ENCODE measurements at regions not wholly inside any gene's neighbourhood (a gene's known extent, or its start where the extent isn't known, plus 50 kb on each side); places are given as distances from the start of the nearest gene placed in this dataset.

- no peak for FAIRE-seq
- WGBS, 3 donors = 67 to 75% (median 72%) methylated on average over 13 of the region's 13 CpGs
- no peaks in the 10 kb centered on the region for H3K36me3 ChIP-seq (ENCODE audit: control insufficient read depth in 3 of 3, insufficient read depth in 2 of 3, low read depth in 1 of 3, low read length in 3 of 3)
These were observed 58.4 kb downstream of the ARL4C start for GRCh38 chr2:234438305-234438977.

DNA sequence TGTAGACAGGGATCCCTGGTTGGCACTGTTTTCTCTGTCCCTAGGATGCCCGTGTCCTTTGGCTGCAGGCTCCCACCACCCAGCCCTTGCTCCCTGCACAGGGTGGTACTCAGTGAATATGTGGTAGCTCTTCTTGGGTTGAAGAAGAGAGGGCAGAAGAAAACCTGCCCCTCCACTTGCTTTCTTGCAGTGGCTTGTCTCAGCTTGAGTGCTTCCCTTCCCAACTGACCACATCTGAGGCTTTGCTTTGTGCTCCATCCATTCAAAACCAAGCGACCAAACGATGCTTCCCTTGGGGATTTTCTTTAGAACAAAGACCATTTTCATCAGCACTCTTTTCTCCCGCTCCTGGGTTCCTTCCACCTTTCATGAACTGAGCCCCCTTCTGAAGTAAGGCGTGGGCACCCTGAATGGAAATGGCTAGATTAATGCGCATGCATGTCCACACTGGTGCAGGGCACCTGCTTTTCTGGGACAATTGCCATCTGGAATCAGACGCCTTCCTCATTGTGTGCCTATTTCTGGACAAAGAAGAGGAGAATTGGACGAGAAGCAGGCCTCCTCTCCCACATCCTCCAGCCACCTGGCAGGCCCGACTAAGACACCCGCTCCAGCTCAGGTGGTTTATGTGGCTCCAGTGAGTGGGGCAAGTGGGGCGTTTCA is 59.1 kb downstream of the ARL4C start:
- H3K27me3 ChIP-seq (ENCODE audit: control insufficient read depth in 3 of 3, insufficient read depth in 3 of 3, low read length in 3 of 3) = no peaks in the 10 kb centered on the region
- no peaks in the 10 kb centered on the region for H3K36me3 ChIP-seq (ENCODE audit: control insufficient read depth in 3 of 3, insufficient read depth in 2 of 3, low read depth in 1 of 3, low read length in 3 of 3)
- no peak overlapping the region for H3K4me3 ChIP-seq (ENCODE audit: low read depth in 1 of 3, low read length in 3 of 3)
- FAIRE-seq (no peak), DNase-seq (no peak)
- H3K27ac ChIP-seq (ENCODE audit: low read depth in 1 of 3, low read length in 2 of 3) = no peak overlapping the region
- no peaks in the 10 kb centered on the region for H3K9me3 ChIP-seq (ENCODE audit: control insufficient read depth in 2 of 2, insufficient read depth in 1 of 2, low read depth in 1 of 2, low read length in 1 of 2)
- no peaks in the 10 kb centered on the region for H3K4me1 ChIP-seq (ENCODE audit: control insufficient read depth in 3 of 3, insufficient read depth in 2 of 3, low read depth in 1 of 3, low read length in 2 of 3)
- 66 to 73% (median 67%) methylated on average over 11 of the region's 11 CpGs for WGBS, 3 donors

More at GRCh38 chr2:234438305-234438977, 58.4 kb downstream of the ARL4C start:
- H3K9me3 ChIP-seq (ENCODE audit: control insufficient read depth in 2 of 2, insufficient read depth in 1 of 2, low read depth in 1 of 2, low read length in 1 of 2) = no peaks in the 10 kb centered on the region
- H3K4me3 ChIP-seq (ENCODE audit: low read depth in 1 of 3, low read length in 3 of 3) = no peak overlapping the region
- no peak overlapping the region for H3K27ac ChIP-seq (ENCODE audit: low read depth in 1 of 3, low read length in 2 of 3)
- H3K4me1 ChIP-seq (ENCODE audit: control insufficient read depth in 3 of 3, insufficient read depth in 2 of 3, low read depth in 1 of 3, low read length in 2 of 3) = no peaks in the 10 kb centered on the region
- DNase-seq = no peak
- no peaks in the 10 kb centered on the region for H3K27me3 ChIP-seq (ENCODE audit: control insufficient read depth in 3 of 3, insufficient read depth in 3 of 3, low read length in 3 of 3)

GRCh38 chr2:234436482-234436837 is 60.4 kb downstream of the ARL4C start:
- WGBS, 3 donors = 81 to 85% (median 81%) methylated on average over 6 of the region's 6 CpGs
- no peak overlapping the region for H3K27ac ChIP-seq (ENCODE audit: low read depth in 1 of 3, low read length in 2 of 3)
- DNase-seq = no peak
- no peak for FAIRE-seq
- no peaks in the 10 kb centered on the region for H3K36me3 ChIP-seq (ENCODE audit: control insufficient read depth in 3 of 3, insufficient read depth in 2 of 3, low read depth in 1 of 3, low read length in 3 of 3)
- H3K4me1 ChIP-seq (ENCODE audit: control insufficient read depth in 3 of 3, insufficient read depth in 2 of 3, low read depth in 1 of 3, low read length in 2 of 3) = no peaks in the 10 kb centered on the region
- H3K27me3 ChIP-seq (ENCODE audit: control insufficient read depth in 3 of 3, insufficient read depth in 3 of 3, low read length in 3 of 3) = no peaks in the 10 kb centered on the region
- no peaks in the 10 kb centered on the region for H3K9me3 ChIP-seq (ENCODE audit: control insufficient read depth in 2 of 2, insufficient read depth in 1 of 2, low read depth in 1 of 2, low read length in 1 of 2)
- no peak overlapping the region for H3K4me3 ChIP-seq (ENCODE audit: low read depth in 1 of 3, low read length in 3 of 3)

- DNase-seq = no peak
- H3K4me1 ChIP-seq (ENCODE audit: control insufficient read depth in 3 of 3, insufficient read depth in 2 of 3, low read depth in 1 of 3, low read length in 2 of 3) = no peaks in the 10 kb centered on the region
- H3K36me3 ChIP-seq (ENCODE audit: control insufficient read depth in 3 of 3, insufficient read depth in 2 of 3, low read depth in 1 of 3, low read length in 3 of 3) = no peaks in the 10 kb centered on the region
- H3K9me3 ChIP-seq (ENCODE audit: control insufficient read depth in 2 of 2, insufficient read depth in 1 of 2, low read depth in 1 of 2, low read length in 1 of 2) = no peaks in the 10 kb centered on the region
- FAIRE-seq = no peak
- no peak overlapping the region for H3K4me3 ChIP-seq (ENCODE audit: low read depth in 1 of 3, low read length in 3 of 3)
- WGBS, 3 donors = 51 to 65% (median 62%) methylated on average over 7 of the region's 7 CpGs
- H3K27me3 ChIP-seq (ENCODE audit: control insufficient read depth in 3 of 3, insufficient read depth in 3 of 3, low read length in 3 of 3) = no peaks in the 10 kb centered on the region
- no peak overlapping the region for H3K27ac ChIP-seq (ENCODE audit: low read depth in 1 of 3, low read length in 2 of 3)
These were observed 60.9 kb downstream of the ARL4C start for GRCh38 chr2:234435836-234436481.

GRCh38 chr2:234433201-234433600 is 63.7 kb downstream of the ARL4C start:
- Histone ChIP-seq H3K36me3 (ENCODE audit: control insufficient read depth in 3 of 3, insufficient read depth in 2 of 3, low read depth in 1 of 3, low read length in 3 of 3) (no peaks in the 10 kb centered on the region), H3K27me3 (ENCODE audit: control insufficient read depth in 3 of 3, insufficient read depth in 3 of 3, low read length in 3 of 3) (no peaks in the 10 kb centered on the region), H3K4me1 (ENCODE audit: control insufficient read depth in 3 of 3, insufficient read depth in 2 of 3, low read depth in 1 of 3, low read length in 2 of 3) (no peaks in the 10 kb centered on the region), H3K4me3 (ENCODE audit: low read depth in 1 of 3, low read length in 3 of 3) (no peak overlapping the region), H3K9me3 (ENCODE audit: control insufficient read depth in 2 of 2, insufficient read depth in 1 of 2, low read depth in 1 of 2, low read length in 1 of 2) (no peaks in the 10 kb centered on the region), H3K27ac (ENCODE audit: low read depth in 1 of 3, low read length in 2 of 3) (no peak overlapping the region)
- WGBS, 3 donors = 60 to 83% (median 63%) methylated on average over 3 of the region's 3 CpGs
- no peak for FAIRE-seq
- DNase-seq = no peak

DNA sequence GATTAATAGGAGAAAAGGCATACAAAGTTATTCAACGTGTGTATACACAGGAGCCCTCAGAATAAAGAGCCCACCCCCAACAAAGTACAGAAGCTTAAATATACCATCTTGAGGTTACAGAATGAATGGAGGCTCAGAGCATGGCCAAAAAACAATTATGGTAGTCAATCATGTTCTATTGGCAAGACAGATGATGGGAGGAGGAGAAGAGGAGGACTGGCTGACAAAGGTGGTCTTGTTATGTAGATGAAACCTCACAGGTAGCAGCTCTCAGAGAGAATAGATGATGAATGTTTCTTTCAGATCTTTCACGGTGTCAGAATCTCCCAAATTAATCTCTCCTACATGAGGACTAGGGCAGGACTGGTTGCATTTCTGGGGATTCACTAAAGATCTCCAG is 66.0 kb downstream of the ARL4C start:
- peaks cover 0 to 5% (median 0%) of the 10 kb centered on the region in 3 donors for H3K4me1 ChIP-seq (ENCODE audit: control insufficient read depth in 3 of 3, insufficient read depth in 2 of 3, low read depth in 1 of 3, low read length in 2 of 3)
- no peak overlapping the region for H3K4me3 ChIP-seq (ENCODE audit: low read depth in 1 of 3, low read length in 3 of 3)
- no peaks in the 10 kb centered on the region for H3K36me3 ChIP-seq (ENCODE audit: control insufficient read depth in 3 of 3, insufficient read depth in 2 of 3, low read depth in 1 of 3, low read length in 3 of 3)
- no peak for DNase-seq
- H3K27ac ChIP-seq (ENCODE audit: low read depth in 1 of 3, low read length in 2 of 3) = no peak overlapping the region
- H3K9me3 ChIP-seq (ENCODE audit: control insufficient read depth in 2 of 2, insufficient read depth in 1 of 2, low read depth in 1 of 2, low read length in 1 of 2) = no peaks in the 10 kb centered on the region
- 62 to 81% (median 76%) methylated on average over 2 of the region's 2 CpGs for WGBS, 3 donors
- H3K27me3 ChIP-seq (ENCODE audit: control insufficient read depth in 3 of 3, insufficient read depth in 3 of 3, low read length in 3 of 3) = no peaks in the 10 kb centered on the region
- no peak for FAIRE-seq

GRCh38 chr2:234429265-234429664 is 67.6 kb downstream of the ARL4C start:
- 63 to 79% (median 68%) methylated on average over 5 of the region's 5 CpGs for WGBS, 3 donors
- peaks cover 0 to 5% (median 0%) of the 10 kb centered on the region in 3 donors for H3K4me1 ChIP-seq (ENCODE audit: control insufficient read depth in 3 of 3, insufficient read depth in 2 of 3, low read depth in 1 of 3, low read length in 2 of 3)
- no peaks in the 10 kb centered on the region for H3K9me3 ChIP-seq (ENCODE audit: control insufficient read depth in 2 of 2, insufficient read depth in 1 of 2, low read depth in 1 of 2, low read length in 1 of 2)
- no peaks in the 10 kb centered on the region for H3K36me3 ChIP-seq (ENCODE audit: control insufficient read depth in 3 of 3, insufficient read depth in 2 of 3, low read depth in 1 of 3, low read length in 3 of 3)
- DNase-seq (no peak), FAIRE-seq (no peak)
- H3K4me3 ChIP-seq (ENCODE audit: low read depth in 1 of 3, low read length in 3 of 3) = no peak overlapping the region
- H3K27me3 ChIP-seq (ENCODE audit: control insufficient read depth in 3 of 3, insufficient read depth in 3 of 3, low read length in 3 of 3) = no peaks in the 10 kb centered on the region
- H3K27ac ChIP-seq (ENCODE audit: low read depth in 1 of 3, low read length in 2 of 3) = no peak overlapping the region

- no peaks in the 10 kb centered on the region for H3K36me3 ChIP-seq (ENCODE audit: control insufficient read depth in 3 of 3, insufficient read depth in 2 of 3, low read depth in 1 of 3, low read length in 3 of 3)
- no peaks in the 10 kb centered on the region for H3K9me3 ChIP-seq (ENCODE audit: control insufficient read depth in 2 of 2, insufficient read depth in 1 of 2, low read depth in 1 of 2, low read length in 1 of 2)
- no peak overlapping the region for H3K4me3 ChIP-seq (ENCODE audit: low read depth in 1 of 3, low read length in 3 of 3)
- no peak for DNase-seq
- H3K4me1 ChIP-seq (ENCODE audit: control insufficient read depth in 3 of 3, insufficient read depth in 2 of 3, low read depth in 1 of 3, low read length in 2 of 3) = peaks cover 0 to 7% (median 0%) of the 10 kb centered on the region in 3 donors
- no peaks in the 10 kb centered on the region for H3K27me3 ChIP-seq (ENCODE audit: control insufficient read depth in 3 of 3, insufficient read depth in 3 of 3, low read length in 3 of 3)
- no peak for FAIRE-seq
- peak overlapping the region in 2 of 3 donors; percentile 30 to 71 for H3K27ac ChIP-seq (ENCODE audit: low read depth in 1 of 3, low read length in 2 of 3)
- WGBS, 3 donors = 56 to 70% (median 66%) methylated on average over 15 of the region's 15 CpGs
These were observed 69.5 kb downstream of the ARL4C start for GRCh38 chr2:234427081-234428061.
